Liver (tissue), 3 donors: ENCODE measurements at regions not wholly inside any gene's neighbourhood (a gene's known extent, or its start where the extent isn't known, plus 50 kb on each side); places are given as distances from the start of the nearest gene placed in this dataset.

Experiments used
- CTCF ChIP-seq: fragments of 150-350 bp; IDR thresholded peaks from 2 replicates; pipeline ENCODE4 v1.5.1; 2017; ENCODE audit warnings: improper control_type of control experiment, low read depth, low read length; ENCODE audit not compliant: missing input control
- EGR1 ChIP-seq, 2 donors: IDR thresholded peaks; 2 replicates each; pipeline ENCODE4 v1.6.1; 2016 to 2018; ENCODE audit warnings: antibody characterized with exemption in 2 of 2, low read depth in 2 of 2
- GABPA ChIP-seq, 2 donors: IDR thresholded peaks in 1 of 2; conservative IDR thresholded peaks in 1 of 2; 2 replicates each; pipeline ENCODE4 v1.6.1; 2016; ENCODE audit warnings: antibody characterized with exemption in 2 of 2, mild to moderate bottlenecking in 1 of 2, moderate library complexity in 1 of 2
- HNF4A ChIP-seq, 2 donors: conservative IDR thresholded peaks; 2 replicates each; pipeline ENCODE4 v1.6.1; 2016; ENCODE audit warnings: antibody characterized with exemption in 2 of 2, mild to moderate bottlenecking in 2 of 2
- JUND ChIP-seq, 2 donors: IDR thresholded peaks; 2 replicates each; pipeline ENCODE4 v1.6.1; 2016; ENCODE audit warnings: antibody characterized with exemption in 2 of 2
- MAX ChIP-seq: IDR thresholded peaks from 2 replicates; pipeline ENCODE4 v1.6.1; 2016; ENCODE audit warnings: antibody characterized with exemption
- RAD21 ChIP-seq, 2 donors: IDR thresholded peaks; 2 replicates each; pipeline ENCODE4 v1.6.1; 2016; ENCODE audit warnings: antibody characterized with exemption in 2 of 2, mild to moderate bottlenecking in 2 of 2
- REST ChIP-seq: IDR thresholded peaks from 2 replicates; pipeline ENCODE4 v1.6.1; 2016; ENCODE audit warnings: antibody characterized with exemption, mild to moderate bottlenecking
- RXRA ChIP-seq, 2 donors: IDR thresholded peaks; 2 replicates each; pipeline ENCODE4 v1.6.1; 2017 to 2018; ENCODE audit warnings: antibody characterized with exemption in 2 of 2, mild to moderate bottlenecking in 1 of 2
- TAF1 ChIP-seq: conservative IDR thresholded peaks from 2 replicates; pipeline ENCODE4 v1.6.1; 2016; ENCODE audit warnings: antibody characterized with exemption, mild to moderate bottlenecking
- YY1 ChIP-seq: IDR thresholded peaks from 2 replicates; pipeline ENCODE4 v1.6.1; 2016; ENCODE audit warnings: antibody characterized with exemption, mild to moderate bottlenecking
- ZBTB33 ChIP-seq: IDR thresholded peaks from 2 replicates; pipeline ENCODE4 v1.6.1; 2016; ENCODE audit warnings: antibody characterized with exemption
- donor health status: healthy.
- donor health status: healthy.

- TF ChIP-seq CTCF = no peak
- TF ChIP-seq TAF1 = no peak
- no peak for TF ChIP-seq EGR1 (IDR thresholded peaks at IDR 0.05; ENCODE audit: low read depth in 2 of 2)
- TF ChIP-seq REST = no peak
- no peak for TF ChIP-seq YY1
- no peak for TF ChIP-seq JUND (IDR thresholded peaks at IDR 0.05)
- TF ChIP-seq RAD21 (IDR thresholded peaks at IDR 0.05) = no peak
- no peak for TF ChIP-seq GABPA (IDR thresholded peaks at IDR 0.05 in 1 of 2, conservative IDR thresholded peaks at IDR 0.05 in 1 of 2)
- no peak for TF ChIP-seq MAX
- no peak for TF ChIP-seq RXRA (IDR thresholded peaks at IDR 0.05)
- TF ChIP-seq ZBTB33 = no peak
- no peak for TF ChIP-seq HNF4A (conservative IDR thresholded peaks at IDR 0.05)
These were observed 237.2 kb upstream of the APCDD1 start for GRCh38 chr18:10217211-10217610.
